ENCODE measurements at regions not wholly inside any gene's neighbourhood (a gene's known extent, or its start where the extent isn't known, plus 50 kb on each side); places are given as distances from the start of the nearest gene placed in this dataset.
"Not testable (repeated sequence)": the region's sequence is repeated elsewhere in the genome, so short reads cannot be mapped to it uniquely, and the experiment has no call there.

DNA sequence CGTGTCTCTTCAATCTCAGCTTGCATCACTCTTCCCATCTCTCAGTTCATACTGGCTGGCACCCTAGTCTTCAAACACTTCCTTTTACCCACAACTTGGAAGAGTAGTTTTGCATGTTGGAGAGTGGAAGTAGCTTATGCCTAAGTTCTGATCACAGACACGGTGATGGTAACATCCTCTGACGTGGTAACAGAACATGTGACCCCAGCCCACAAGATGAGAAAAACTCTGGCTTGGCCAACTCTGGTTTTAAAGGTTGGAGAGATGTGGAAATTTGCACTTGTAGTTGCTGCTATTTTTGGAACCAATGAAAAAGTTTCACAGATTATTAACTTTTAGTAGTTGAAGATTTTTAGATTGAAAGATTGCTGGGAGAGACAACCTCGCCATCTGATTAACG, 155.4 kb upstream of the SLC35G4 start:
- DNase-seq = no peak

DNA sequence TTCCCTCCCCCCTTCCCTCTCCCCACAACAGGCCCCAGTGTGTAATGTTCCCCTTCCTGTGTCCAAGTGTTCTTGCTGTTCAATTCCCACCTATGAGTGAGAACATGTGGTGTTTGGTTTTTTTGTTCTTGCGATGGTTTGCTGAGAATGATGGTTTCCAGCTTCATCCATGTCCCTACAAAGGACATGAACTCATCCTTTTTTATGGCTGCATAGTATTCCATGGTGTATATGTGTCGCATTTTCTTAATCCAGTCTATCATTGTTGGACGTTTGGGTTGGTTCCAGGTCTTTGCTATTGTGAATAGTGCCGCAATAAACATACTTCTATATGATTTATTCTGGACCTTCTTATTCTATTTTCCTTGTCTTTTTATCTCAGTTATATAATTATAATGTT, 165.2 kb upstream of the SLC35G4 start:
- DNase-seq = not testable (repeated sequence)

DNA sequence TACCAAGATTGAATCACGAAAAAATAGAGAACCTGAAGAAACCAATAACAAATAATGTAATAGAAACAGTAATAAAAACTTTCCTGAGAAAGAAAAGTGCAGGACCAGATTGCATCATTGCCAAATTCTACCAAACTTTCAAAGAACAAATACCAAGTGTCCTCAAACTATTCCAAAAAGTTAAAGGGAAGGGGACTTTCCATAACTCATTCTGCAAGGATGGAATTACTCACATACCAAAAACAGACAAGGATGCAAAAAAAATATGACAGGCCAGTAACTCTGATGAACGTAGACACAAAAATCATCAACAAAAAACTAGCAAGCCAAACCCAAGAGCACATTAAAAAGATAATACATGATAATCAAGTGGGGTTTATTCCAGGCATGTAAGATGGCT, 172.3 kb upstream of the SLC35G4 start:
- no peak for DNase-seq

DNA sequence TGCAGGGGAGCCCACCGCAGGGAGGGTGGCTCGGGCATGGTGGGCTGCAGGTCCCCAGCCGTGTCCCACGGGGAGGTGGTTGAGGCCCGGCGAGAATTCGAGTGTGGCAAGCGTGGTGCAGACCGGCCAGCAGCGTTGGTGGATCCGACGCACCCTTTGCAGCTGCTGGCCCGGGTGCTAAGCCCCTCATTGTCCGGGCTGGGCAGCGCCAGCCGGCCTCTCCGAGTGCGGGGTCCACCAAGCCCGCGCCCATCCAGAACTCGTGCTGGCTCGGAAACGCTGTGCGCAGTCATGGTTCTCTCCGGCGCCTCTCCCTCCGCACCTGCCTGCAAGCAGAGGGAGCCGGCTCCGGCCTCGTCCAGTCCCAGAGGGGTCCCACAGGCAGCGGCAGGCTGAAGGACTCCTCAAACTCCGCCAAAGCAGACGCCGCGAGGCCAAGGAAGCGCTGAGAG, 177.0 kb upstream of the SLC35G4 start:
- DNase-seq = no peak

DNA sequence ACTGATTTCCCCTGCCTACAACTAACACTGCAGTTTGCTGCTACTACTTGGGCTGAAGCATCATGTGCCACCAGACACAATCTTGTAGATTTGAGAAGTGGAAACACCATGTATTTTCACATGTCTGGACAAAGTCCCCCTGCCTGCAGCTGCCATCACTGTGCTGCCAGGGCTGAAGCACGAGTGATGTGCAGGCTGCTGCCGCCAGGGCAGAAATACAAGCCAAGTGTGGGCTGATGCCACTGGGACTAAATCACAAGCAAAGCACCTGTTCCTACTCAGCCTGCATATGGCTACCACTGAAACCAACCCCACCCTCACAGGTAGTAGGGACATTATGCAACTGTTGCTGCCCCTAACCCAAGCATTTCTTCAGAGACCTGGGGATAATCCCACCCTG, 179.5 kb upstream of the SLC35G4 start:
- DNase-seq = no peak

DNA sequence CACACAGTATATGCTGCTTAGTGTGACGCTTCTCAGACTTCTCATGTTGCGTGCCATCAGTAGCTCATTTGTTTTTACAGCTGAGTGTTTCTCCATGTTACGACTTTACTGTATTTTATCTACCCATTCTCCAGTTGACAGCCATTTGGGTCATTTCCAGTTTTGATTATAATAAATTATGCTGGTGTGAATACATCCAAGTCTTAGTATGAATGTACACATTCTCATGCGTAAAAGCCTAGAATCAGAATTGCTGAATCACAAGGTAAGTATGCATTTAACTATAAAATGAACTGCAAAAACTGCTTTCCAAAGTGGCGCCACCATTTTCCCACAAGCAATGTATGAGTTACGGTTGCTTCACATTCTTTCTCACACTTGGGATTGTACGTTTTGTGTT, 184.2 kb upstream of the SLC35G4 start:
- DNase-seq = no peak

DNA sequence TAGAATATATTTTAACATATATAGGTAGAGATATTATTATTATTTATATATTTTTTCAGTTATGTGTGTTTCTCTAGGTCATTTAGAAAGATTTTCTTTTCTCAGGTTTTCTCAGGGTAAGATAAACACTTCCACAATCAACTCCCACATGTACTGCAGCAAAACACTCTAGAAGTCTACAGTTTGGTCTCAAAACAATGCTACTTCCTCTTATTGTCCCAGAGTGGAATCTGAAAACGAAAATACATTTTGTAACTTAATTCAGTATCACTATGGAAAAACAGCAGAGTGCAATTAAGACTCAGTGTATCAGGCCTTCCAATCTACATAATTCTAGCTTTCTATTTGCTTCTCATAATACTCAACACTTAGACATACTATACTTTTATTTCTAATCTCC, 190.1 kb upstream of the SLC35G4 start:
- DNase-seq = no peak

DNA sequence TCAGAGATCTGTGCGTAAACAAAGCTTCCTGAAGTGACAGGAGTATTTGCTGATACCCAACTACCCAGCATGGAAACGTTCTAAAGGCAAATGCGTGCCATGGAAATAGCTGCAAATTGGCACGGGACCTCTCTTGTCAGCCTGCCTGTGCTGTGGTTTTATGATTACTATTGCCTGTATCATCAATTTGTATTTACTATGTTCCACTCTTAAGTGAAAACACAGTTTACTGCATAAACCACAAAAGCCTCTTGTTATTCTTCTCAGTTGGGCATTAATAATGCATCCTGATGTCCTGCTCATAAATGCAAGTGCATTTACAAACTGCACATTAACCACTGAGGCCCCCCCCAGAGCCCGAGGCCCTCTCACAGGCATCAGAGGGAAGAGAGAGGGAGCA, 196.6 kb upstream of the SLC35G4 start:
- DNase-seq = no peak

DNA sequence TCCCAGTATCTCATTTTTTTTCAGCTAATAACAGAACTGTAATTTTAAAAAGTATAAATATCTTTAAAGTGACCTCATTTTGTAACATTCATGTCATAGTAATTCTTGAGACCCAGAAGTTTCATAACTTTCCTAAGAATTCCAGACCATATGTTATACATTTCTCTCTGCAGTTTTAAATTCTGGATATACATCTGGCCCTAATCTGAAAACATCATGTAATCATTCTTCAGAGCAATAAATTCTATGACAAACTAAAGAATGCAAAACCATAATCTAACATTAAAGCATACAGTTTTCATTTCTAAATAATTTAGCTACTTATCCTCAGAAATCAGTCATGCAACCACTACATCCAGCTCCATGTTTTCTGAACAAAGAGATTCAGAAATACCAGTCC, 198.3 kb upstream of the SLC35G4 start:
- no peak for DNase-seq

DNA sequence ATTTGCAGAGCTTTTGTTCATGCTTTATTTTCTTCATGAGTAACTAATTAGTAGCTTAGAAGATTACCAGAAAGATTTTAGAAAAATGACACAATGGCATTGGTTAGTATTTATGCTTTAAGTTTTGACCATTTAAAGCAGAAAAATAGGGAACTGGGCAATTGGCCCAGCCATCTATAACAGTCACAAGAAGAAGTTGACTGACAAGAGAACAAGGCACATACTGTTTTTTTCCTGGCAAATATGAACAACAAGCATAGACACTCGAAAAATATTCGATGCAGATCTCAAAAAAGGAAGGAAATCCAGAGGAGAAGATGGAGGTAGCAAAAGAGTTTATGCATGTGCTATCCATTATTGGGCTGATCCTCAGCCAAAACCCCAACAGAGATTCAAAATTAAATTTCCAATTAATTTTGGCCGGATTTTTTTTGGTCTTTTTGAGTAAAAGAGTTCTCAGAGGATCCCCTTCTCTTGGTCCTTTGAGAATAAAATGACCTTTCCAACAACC, 200.8 kb upstream of the SLC35G4 start:
- DNase-seq = no peak

DNA sequence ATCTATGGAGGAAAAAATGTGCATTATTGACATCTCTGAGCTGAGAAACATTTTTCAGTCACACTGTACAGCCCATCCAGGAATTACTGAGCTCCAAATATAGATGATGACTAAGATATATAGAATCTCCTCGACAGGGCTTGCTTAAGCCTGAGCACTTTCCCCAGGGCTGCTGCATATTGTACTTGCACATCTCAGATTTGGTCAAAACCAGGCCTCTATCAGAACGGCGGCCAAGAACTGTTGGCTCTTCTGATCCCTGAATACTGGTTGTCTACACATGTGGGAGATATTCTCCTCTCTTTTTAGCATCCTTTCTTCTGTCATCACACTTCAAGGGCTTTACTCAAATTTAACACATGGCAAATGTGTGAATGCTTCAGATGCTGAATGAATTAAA, 201.5 kb upstream of the SLC35G4 start:
- no peak for DNase-seq

DNA sequence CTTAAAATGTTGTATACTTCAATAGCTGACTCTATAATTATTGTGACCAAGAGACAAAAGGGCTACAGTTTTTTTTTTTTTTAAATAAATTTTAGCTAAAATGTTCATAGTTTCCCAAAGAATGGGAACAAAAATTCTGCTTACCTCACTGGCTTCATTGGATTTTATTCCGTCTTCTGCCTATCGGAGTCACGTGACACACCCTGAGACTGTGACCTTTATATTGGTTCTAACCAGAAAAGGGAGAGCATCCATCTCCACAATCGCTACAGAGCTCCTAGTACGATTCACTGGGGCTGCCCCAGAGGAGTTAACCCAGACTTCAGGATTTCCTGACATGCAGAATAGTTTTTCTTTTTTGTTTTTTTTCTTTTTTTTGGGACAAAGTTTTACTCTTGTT, 203.6 kb upstream of the SLC35G4 start:
- DNase-seq = no peak

DNA sequence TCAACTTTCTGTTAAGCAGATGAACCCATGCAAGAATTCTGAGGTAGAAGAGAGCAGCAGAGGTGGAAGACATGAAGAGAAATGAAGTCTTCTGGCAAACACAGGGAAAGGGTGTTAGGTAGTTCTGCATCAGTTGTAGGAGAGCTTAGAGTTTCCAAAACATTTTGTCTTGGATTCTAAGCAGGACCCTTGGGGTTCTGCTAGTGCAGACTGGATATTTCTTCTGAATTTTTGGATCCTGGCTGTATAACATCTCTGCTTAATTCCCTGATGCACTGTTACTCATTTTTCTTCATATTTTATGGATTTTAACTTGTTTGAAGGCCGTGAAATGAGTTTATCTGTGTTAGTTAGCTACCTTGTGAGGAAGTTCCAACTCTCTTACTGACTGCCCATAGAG, 208.7 kb upstream of the SLC35G4 start:
- DNase-seq = no peak

DNA sequence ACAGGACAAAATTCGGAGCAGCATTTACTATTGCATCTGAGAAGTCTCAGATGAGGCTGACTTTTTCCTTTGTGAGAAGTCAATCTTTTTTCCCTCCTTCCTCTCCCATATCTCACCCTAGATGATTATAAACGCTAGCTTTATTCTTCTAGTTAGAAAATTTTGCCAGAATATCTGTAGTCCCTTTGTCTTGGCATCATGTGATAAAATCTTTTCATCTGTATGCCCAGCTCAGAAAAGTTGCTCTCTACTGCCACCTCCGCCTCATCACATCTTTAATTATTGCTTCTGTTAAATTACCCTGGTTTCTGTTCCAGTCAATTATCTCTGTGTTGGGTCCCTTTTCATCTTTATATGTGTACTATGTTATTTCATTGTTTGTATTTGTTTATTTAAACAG, 210.8 kb upstream of the SLC35G4 start:
- no peak for DNase-seq

DNA sequence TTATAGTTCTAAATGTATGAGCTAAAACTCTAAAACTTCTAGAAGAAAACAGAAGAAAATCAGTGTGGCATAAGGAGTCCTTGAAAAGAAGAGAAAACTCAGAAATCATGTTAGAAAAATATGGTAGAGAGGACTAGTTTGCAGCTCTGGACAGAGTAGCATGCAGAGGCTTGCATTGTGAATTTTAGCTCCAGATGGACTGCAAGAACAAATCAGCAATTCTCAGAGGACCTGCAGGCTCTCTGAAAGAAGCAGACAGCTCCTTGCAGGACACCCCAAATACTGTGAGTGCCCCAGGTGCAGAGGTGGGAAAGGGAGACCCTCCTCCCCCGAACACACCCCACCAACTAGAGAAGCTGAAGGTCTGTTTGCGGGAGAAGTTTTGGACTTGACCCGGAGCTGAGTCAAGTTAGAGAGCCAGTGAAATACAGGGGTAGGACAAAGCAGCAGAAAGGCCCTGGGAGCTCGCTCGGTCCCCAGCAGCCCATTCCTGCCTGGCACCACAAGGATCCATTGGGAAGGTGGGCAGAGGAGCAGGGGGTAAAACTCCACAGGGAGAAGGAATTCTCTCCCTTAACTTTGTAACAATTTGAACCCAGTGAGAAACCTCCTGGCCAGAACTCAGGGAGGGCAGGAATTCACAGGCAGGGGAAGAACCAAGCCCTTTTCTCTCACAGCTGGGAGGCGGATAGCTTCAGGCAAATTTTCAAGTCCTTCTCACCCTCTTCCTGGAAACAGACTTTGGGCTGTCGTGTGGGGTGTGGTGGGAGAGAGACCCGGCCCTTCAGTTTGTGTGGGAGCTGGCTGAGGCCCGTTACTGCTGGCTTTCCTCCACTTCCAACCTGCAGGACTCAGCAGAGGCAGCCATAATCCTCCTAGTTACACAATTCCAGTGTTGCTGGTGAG, 216.2 kb upstream of the SLC35G4 start:
- no peak for DNase-seq

DNA sequence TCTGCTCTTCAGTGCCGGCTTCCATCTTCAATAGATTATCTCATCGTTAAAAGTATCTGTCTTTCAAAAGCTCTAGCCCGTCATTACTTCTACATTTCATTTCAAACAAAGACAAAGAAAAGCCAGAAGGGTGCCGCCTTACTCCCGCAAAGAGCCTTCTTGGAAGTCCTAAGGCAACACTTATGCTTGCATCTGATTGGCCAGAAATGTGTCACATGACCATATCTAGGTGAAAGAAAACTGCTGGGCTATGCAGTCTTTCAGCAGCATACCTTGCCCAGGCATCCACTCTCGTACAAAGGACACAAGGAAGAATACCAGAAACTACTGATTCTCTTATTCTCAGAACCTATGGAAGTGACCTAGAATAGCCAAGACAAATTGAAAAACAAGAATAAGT, 217.1 kb upstream of the SLC35G4 start:
- no peak for DNase-seq

DNA sequence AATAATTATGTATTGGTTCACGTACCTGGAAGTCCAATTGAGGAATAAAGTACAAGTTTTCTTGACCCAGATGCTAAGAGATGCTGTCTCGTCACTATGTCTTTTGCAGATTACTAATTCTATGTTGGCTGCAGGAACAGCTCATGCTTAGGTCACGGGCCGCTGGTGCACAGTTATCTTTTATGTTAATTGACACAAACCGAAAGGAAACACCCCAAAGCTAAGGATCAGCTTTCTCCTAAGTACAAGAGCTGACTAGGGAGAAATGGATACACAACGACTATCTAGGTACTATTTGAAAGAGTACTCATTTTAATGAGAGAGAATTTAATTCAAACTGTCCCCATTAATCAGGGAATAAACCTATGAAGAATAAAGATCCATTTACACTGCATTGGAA, 217.7 kb upstream of the SLC35G4 start:
- DNase-seq = no peak

DNA sequence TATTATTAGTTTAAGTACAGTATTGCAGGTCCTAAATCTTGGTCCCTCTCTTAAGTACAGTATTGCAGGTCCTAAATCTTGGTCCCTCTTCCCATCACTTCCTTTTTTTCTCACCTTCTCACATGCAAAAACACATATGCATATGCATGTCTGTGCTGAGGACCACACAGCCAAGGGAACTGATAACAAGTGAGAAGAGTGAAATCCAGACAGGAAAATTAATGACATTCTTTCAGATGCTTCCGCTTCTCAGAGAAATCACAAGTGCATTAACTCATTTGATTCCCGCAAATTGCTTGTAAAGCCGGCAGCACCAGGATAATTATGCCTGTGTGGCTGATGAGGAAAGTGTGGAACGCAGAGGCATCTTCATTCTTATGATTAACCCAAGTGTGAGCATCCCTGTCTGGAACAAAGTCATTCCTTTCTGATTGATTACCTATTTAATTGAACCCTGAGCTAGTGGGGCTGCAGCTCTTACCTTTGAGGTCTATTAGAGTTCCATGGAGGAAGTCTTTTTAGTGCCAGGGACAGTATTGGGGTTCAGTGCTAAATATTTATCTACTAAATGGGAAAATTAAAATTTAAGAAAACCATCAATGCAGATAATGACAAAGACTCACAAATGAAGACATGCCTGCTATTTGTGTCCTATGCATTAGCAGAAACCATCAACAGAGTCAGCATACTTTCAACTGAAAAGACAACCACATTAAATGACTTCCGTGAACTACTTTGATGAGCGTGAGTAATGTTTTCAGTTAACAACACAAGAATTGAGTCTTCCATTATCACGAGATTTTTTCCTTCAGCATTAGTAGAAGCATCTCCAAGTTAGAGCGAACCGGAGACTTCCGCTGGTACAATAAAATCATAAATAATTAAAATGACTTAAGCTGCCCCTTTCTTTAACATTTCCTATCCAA, 220.4 kb upstream of the SLC35G4 start:
- no peak for DNase-seq

DNA sequence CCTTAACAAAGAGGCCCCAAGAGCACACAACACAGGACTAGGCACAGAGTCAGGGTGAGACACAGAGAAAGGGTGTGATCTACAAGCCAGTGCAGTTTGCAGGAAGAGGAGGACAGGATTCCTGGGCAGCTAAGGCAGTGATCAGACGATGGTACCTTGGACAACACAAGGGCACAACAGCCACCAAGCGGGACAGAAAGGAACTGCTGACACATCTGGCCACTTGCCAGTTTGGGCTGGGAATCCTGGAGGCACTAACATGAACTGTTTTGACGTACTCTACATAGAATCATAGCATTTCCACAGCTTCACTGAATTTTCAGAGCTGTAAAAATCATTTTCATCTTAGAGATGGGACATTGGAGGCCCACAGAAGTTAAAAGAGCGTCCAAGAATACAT, 221.5 kb upstream of the SLC35G4 start:
- no peak for DNase-seq

DNA sequence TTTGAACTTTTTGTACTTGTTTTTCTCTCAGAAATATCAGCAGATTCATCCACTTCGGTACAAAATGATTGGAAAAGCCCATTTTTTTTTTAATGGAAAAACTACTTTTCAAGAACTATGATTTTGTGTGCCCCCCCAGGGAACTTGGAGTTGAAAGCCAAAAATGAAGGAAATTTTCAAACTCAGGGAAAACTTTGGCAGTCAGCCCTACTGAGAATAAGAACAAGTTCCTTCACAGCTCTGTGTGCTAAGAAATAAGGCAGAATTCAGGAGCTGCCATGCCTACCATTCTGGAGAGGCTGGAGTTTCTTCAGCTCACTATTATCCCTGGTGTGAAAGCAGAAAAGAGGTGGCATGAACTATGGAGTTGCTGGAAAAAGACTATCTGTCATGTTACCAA, 226.0 kb upstream of the SLC35G4 start:
- no peak for DNase-seq

DNA sequence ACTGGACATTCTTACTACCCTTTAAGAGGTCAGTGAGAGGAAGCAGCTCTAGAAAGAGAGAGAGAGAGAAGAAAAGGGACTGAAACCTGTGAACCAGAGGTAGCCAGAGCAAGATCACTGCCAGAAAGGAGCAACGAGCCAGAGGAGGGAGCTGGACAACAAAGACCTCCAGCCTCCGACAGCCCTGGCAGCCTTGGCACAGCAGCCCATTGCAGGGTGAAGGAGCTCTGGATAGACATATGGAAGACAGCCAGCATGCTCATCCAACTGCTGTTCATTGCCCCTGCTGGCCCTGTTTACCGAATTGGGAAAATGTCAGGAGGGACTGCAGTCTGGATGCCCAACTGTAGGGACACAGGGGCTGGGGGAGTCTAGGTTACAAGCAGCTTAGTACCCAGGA, 228.4 kb upstream of the SLC35G4 start:
- DNase-seq = no peak

DNA sequence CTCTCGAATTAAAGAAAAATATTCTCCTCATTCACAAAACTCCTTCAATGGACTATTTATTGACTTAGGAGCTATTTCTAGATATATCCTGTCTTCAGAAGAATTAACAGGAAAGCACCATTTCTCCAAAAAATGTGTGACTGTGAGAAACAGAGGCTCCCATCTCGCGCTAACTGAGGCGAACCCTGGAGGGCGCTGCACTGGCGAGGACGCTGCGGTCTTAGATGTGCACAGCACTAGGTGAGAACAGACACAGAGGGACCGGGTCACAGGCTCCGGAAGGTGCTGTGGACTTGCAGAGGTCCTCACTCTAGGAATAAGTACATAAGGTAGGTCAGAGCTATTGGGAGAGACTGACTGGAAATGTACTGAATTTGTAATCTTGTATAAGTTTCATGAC, 229.7 kb upstream of the SLC35G4 start:
- DNase-seq = no peak

DNA sequence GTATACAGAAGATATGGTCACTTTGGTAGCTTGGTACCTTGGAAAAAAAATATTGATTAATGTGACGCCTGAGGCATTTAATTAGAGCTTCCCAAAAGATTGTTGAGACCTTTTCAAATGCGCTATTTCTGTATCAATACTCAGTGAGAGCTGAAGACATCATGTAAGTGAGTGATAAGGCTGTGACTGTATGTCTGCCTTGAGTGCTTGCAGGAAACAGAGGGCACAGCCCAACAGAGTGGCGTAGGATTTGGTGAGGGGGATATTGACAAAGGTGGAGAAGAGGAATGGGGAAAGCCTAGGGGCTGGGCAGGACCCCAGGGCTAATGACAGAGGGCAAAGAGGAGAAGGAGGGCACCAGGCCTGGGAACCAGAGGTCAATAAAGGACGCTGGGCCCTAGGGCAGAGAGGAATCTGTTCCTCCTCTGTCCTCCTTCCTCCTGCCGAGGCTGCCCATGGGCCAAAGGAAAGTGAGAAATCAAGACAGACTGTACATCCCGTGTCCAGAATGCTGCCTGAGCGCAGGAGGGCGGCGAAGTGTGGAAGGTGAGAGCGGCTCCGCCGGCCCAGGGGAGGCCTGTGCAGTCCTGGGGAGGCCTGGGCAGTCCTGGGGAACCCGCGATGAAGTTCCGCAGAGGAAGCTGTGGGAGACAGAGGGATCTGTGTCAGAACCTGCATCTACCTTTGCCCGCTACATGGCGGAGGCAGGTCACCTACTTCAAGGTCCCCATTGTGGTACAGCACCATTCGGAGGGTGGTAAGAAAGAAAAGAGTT, 228.6 kb upstream of the PIEZO2 start:
- DNase-seq = no peak

Measured in NCI-H1048 (cell line).